MM.1S (cell line): ENCODE measurements at regions not wholly inside any gene's neighbourhood (a gene's known extent, or its start where the extent isn't known, plus 50 kb on each side); places are given as distances from the start of the nearest gene placed in this dataset.

ENCODE experiments used
- EZH2 ChIP-seq: fragments of 300-600 bp; sonication (generic); optimal IDR thresholded peaks from 2 replicates; pipeline ENCODE3; 2017; ENCODE audit warnings: low read depth, mild to moderate bottlenecking, antibody characterized with exemption, low read length, mixed read lengths
- EZH2phosphoT487 ChIP-seq: fragments of 300-600 bp; sonication (generic); IDR thresholded peaks from 2 replicates; pipeline ENCODE4 v1.6.1; 2018; ENCODE audit warnings: antibody characterized with exemption, low read length
- TF ChIP-seq, protein P1 (sequence below): fragments of 300-600 bp; sonication (generic); IDR thresholded peaks from 2 replicates; pipeline ENCODE4 v1.5.1; 2016; ENCODE audit warnings: antibody characterized with exemption, low read length, mixed read lengths

DNA sequence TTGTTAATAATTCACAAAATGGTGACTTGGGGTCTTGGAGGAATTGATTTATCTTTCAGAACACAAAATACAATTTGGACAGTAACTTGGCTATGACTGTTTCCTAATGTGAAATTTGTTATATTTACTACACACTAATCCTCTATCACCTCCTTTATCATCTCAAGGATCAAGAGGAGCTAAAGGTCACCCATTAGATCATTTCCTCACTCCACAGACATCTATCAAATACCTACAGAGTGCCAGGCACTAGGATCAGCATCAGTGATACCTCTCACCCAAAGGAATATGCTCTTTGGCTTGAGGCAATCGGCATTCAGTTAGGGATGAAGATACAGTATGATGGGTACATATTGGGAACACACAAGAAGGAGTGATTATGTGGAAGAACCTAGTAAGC is 132.1 kb downstream of the INHBA start:
- TF ChIP-seq, protein P1, sequence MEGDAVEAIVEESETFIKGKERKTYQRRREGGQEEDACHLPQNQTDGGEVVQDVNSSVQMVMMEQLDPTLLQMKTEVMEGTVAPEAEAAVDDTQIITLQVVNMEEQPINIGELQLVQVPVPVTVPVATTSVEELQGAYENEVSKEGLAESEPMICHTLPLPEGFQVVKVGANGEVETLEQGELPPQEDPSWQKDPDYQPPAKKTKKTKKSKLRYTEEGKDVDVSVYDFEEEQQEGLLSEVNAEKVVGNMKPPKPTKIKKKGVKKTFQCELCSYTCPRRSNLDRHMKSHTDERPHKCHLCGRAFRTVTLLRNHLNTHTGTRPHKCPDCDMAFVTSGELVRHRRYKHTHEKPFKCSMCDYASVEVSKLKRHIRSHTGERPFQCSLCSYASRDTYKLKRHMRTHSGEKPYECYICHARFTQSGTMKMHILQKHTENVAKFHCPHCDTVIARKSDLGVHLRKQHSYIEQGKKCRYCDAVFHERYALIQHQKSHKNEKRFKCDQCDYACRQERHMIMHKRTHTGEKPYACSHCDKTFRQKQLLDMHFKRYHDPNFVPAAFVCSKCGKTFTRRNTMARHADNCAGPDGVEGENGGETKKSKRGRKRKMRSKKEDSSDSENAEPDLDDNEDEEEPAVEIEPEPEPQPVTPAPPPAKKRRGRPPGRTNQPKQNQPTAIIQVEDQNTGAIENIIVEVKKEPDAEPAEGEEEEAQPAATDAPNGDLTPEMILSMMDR = no peak
- TF ChIP-seq EZH2 = no peak
- no peak for TF ChIP-seq EZH2phosphoT487
